ENCODE measurements at regions not wholly inside any gene's neighbourhood (a gene's known extent, or its start where the extent isn't known, plus 50 kb on each side); places are given as distances from the start of the nearest gene placed in this dataset.
"Not testable (repeated sequence)": the region's sequence is repeated elsewhere in the genome, so short reads cannot be mapped to it uniquely, and the experiment has no call there.

DNA sequence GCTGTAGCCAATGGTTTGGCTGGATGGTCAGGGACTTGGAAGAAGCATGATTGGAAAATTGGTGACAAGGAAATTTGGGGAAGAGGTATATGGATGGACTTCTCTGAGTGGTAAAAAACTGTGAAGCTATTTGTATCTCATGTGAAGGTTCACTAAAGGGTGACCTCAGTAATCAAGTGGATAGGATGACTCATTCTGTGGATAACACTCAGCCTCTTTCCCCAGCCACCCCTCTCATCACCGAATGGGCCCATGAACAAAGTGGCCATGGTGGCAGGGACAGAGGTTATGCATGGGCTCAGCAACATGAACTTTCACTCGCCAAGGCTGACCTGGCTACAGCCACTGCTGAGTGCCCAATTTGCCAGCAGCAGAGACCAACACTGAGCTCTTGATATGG is 127.3 kb upstream of the ZC3H12C start:
- TF ChIP-seq, protein P1, sequence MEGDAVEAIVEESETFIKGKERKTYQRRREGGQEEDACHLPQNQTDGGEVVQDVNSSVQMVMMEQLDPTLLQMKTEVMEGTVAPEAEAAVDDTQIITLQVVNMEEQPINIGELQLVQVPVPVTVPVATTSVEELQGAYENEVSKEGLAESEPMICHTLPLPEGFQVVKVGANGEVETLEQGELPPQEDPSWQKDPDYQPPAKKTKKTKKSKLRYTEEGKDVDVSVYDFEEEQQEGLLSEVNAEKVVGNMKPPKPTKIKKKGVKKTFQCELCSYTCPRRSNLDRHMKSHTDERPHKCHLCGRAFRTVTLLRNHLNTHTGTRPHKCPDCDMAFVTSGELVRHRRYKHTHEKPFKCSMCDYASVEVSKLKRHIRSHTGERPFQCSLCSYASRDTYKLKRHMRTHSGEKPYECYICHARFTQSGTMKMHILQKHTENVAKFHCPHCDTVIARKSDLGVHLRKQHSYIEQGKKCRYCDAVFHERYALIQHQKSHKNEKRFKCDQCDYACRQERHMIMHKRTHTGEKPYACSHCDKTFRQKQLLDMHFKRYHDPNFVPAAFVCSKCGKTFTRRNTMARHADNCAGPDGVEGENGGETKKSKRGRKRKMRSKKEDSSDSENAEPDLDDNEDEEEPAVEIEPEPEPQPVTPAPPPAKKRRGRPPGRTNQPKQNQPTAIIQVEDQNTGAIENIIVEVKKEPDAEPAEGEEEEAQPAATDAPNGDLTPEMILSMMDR (conservative IDR thresholded peaks at IDR 0.05): not testable (repeated sequence)
- TF ChIP-seq ZFX (IDR thresholded peaks at IDR 0.05): not testable (repeated sequence)

Data from C4-2B (cell line).